GM21717 (cell line): ENCODE measurements at regions not wholly inside any gene's neighbourhood (a gene's known extent, or its start where the extent isn't known, plus 50 kb on each side); places are given as distances from the start of the nearest gene placed in this dataset.

Source experiments
- ATAC-seq: cut with Tn5 transposase; IDR thresholded peaks from one replicate; pipeline ENCODE4 v1.9.1; 2021; ENCODE audit warnings: mild to moderate bottlenecking, moderate library complexity; ENCODE audit not compliant: unreplicated experiment

GRCh38 chr12:127431594-127431993, 835.4 kb upstream of the TMEM132C start:
- ATAC-seq, result no peak

- ATAC-seq, result no peak
Measured at GRCh38 chr12:127435439-127435838, 831.5 kb upstream of the TMEM132C start.

GRCh38 chr12:127438512-127439244, 828.3 kb upstream of the TMEM132C start:
- no peak for ATAC-seq

GRCh38 chr12:127445581-127446139, 821.3 kb upstream of the TMEM132C start:
- ATAC-seq, result no peak

GRCh38 chr12:127448906-127449305, 818.1 kb upstream of the TMEM132C start:
- no peak for ATAC-seq

- no peak for ATAC-seq
Measured at GRCh38 chr12:127450826-127451225, 816.1 kb upstream of the TMEM132C start.

- ATAC-seq, result no peak
Measured at GRCh38 chr12:127455347-127456265, 811.4 kb upstream of the TMEM132C start.

- ATAC-seq, result no peak
Measured at GRCh38 chr12:127457726-127458125, 809.2 kb upstream of the TMEM132C start.

GRCh38 chr12:127459166-127459565, 807.8 kb upstream of the TMEM132C start:
- no peak for ATAC-seq

GRCh38 chr12:127459687-127460086, 807.3 kb upstream of the TMEM132C start:
- no peak for ATAC-seq

- no peak for ATAC-seq
Measured at GRCh38 chr12:127463237-127463636, 803.7 kb upstream of the TMEM132C start.

- ATAC-seq, result no peak
Measured at GRCh38 chr12:127469331-127469730, 797.6 kb upstream of the TMEM132C start.

GRCh38 chr12:127473766-127474165, 793.2 kb upstream of the TMEM132C start:
- ATAC-seq, result no peak

- no peak for ATAC-seq
Measured at GRCh38 chr12:127479256-127479655, 787.7 kb upstream of the TMEM132C start.

GRCh38 chr12:127480775-127481314, 786.1 kb upstream of the TMEM132C start:
- ATAC-seq, result no peak

GRCh38 chr12:127482950-127483349, 784.0 kb upstream of the TMEM132C start:
- no peak for ATAC-seq

- ATAC-seq, result no peak
Measured at GRCh38 chr12:127485528-127485927, 781.4 kb upstream of the TMEM132C start.

- no peak for ATAC-seq
Measured at GRCh38 chr12:127487031-127487430, 779.9 kb upstream of the TMEM132C start.

- ATAC-seq, result no peak
Measured at GRCh38 chr12:127489061-127489460, 777.9 kb upstream of the TMEM132C start.

- ATAC-seq, result no peak
Measured at GRCh38 chr12:127494961-127495915, 771.7 kb upstream of the TMEM132C start.
